ENCODE measurements at regions not wholly inside any gene's neighbourhood (a gene's known extent, or its start where the extent isn't known, plus 50 kb on each side); places are given as distances from the start of the nearest gene placed in this dataset.
A peak's percentile ranks its signal among the peaks of the same experiment; 100 is the strongest.

DNA sequence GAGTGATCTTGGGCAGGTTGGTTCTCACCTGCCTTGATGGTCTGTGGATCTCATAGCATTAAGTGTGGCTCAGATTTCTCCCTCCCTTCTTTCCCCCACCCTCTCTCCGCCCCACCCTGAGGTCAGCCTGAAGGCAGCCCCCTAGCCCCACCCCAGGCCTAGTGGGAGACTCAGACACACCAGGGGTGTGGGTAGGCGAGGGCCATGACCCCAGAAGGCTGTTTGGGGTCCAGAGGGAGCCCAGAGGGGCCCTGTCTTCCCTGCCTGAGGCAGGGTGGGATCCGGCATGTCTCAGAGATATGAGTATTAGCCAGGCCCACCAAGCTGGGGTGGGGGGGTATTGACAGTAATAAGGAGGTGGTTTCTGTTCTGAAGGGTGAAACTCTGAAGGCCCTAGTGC lies 160.5 kb downstream of the GLI2 start:
- Histone ChIP-seq H3K27me3 (ENCODE audit: control insufficient read depth in 2 of 2, insufficient read depth in 1 of 2, low read length in 1 of 2) (no peaks in the 10 kb centered on the region), H3K9me3 (ENCODE audit: control insufficient read depth in 2 of 2, insufficient read depth in 1 of 2, low read length in 1 of 2) (no peaks in the 10 kb centered on the region), H3K27ac (ENCODE audit: low read depth in 1 of 2, low read length in 1 of 2) (no peak overlapping the region), H3K4me3 (ENCODE audit: low read length in 2 of 2) (no peak overlapping the region), H3K4me1 (ENCODE audit: control insufficient read depth in 2 of 2, insufficient read depth in 2 of 2, low read length in 2 of 2) (peaks cover 0 to 14% of the 10 kb centered on the region in 2 donors), H3K36me3 (ENCODE audit: control insufficient read depth in 2 of 2, insufficient read depth in 2 of 2, low read length in 1 of 2) (no peaks in the 10 kb centered on the region)
- DNase-seq (ENCODE audit: low read depth in 6 of 9, low spot score in 9 of 9) = no peak
- 89% methylated on average over 3 of the region's 3 CpGs for WGBS

DNA sequence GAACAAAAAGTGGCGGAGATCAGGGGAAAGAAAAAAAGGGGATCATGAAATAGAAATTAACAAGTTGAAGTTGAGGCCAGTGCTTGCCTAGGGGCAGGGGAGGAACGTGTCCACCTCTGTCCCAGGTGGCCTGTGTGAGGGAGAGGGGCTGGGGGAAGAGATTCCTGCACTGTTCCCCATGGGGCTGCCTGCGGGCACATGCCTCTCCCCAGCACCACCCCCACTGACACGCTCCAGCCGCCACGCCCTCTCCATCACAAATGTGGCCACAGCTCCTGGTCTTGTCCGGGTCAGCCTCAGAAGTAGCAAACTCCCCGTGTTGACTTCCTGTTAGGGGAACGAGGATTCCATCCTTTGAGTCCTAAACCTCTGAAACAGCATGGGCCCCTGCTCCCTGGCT lies 161.2 kb downstream of the GLI2 start:
- no peaks in the 10 kb centered on the region for H3K9me3 ChIP-seq (ENCODE audit: control insufficient read depth in 2 of 2, insufficient read depth in 1 of 2, low read length in 1 of 2)
- DNase-seq (ENCODE audit: low read depth in 6 of 9, low spot score in 9 of 9) = no peak
- no peaks in the 10 kb centered on the region for H3K36me3 ChIP-seq (ENCODE audit: control insufficient read depth in 2 of 2, insufficient read depth in 2 of 2, low read length in 1 of 2)
- 88% methylated on average over 9 of the region's 9 CpGs for WGBS
- H3K4me3 ChIP-seq (ENCODE audit: low read length in 2 of 2) = no peak overlapping the region
- H3K27me3 ChIP-seq (ENCODE audit: control insufficient read depth in 2 of 2, insufficient read depth in 1 of 2, low read length in 1 of 2) = peaks cover 0 to 2% of the 10 kb centered on the region in 2 donors
- peaks cover 0 to 14% of the 10 kb centered on the region in 2 donors for H3K4me1 ChIP-seq (ENCODE audit: control insufficient read depth in 2 of 2, insufficient read depth in 2 of 2, low read length in 2 of 2)
- H3K27ac ChIP-seq (ENCODE audit: low read depth in 1 of 2, low read length in 1 of 2) = no peak overlapping the region

DNA sequence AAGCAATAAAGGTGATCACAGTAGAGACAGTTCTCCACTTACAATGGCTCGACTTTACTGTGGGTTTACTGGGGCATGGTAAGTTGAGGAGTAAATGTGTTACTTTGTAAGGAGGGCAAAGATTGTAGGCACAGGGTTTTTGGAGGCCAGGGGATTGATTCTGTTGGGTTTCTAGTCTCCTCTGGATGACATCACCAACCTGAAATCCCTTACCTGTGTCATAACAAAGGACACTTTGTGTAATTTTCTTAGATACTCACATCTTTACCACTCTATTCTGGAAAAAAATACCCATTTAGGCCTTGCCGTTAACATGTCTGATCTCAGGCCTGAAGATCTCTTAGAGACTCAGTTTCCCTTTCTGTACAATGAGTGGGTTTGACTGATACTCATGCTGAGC lies 161.7 kb downstream of the GLI2 start:
- H3K4me3 ChIP-seq (ENCODE audit: low read length in 2 of 2) = no peak overlapping the region
- H3K27ac ChIP-seq (ENCODE audit: low read depth in 1 of 2, low read length in 1 of 2) = no peak overlapping the region
- WGBS = 91% methylated on average over 2 of the region's 2 CpGs
- peaks cover 0 to 14% of the 10 kb centered on the region in 2 donors for H3K4me1 ChIP-seq (ENCODE audit: control insufficient read depth in 2 of 2, insufficient read depth in 2 of 2, low read length in 2 of 2)
- H3K9me3 ChIP-seq (ENCODE audit: control insufficient read depth in 2 of 2, insufficient read depth in 1 of 2, low read length in 1 of 2) = no peaks in the 10 kb centered on the region
- no peaks in the 10 kb centered on the region for H3K36me3 ChIP-seq (ENCODE audit: control insufficient read depth in 2 of 2, insufficient read depth in 2 of 2, low read length in 1 of 2)
- H3K27me3 ChIP-seq (ENCODE audit: control insufficient read depth in 2 of 2, insufficient read depth in 1 of 2, low read length in 1 of 2) = peaks cover 0 to 2% of the 10 kb centered on the region in 2 donors
- DNase-seq (ENCODE audit: low read depth in 6 of 9, low spot score in 9 of 9) = no peak

DNA sequence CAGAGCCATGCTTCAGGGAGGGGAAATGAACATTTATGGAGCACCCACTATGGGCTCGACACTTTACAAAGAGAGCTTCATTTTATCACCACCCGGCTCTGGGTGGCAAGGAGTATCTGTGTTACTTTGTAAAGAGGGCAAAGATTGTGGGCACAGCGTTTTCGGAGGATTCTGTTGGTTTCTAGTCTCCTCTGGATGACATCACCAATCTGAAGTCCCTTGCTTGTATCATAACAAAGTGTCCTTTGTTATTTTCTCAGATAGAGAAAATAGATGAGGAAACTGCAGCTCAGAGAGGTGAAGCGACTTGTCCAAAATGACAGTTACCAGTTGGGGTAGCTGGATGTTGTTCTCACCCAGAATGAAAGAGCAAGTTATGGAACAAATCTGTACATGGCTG lies 162.8 kb downstream of the GLI2 start:
- DNase-seq (ENCODE audit: low read depth in 6 of 9, low spot score in 9 of 9) = no peak
- Histone ChIP-seq H3K27me3 (ENCODE audit: control insufficient read depth in 2 of 2, insufficient read depth in 1 of 2, low read length in 1 of 2) (peaks cover 0 to 2% of the 10 kb centered on the region in 2 donors), H3K9me3 (ENCODE audit: control insufficient read depth in 2 of 2, insufficient read depth in 1 of 2, low read length in 1 of 2) (no peaks in the 10 kb centered on the region), H3K4me3 (ENCODE audit: low read length in 2 of 2) (no peak overlapping the region), H3K27ac (ENCODE audit: low read depth in 1 of 2, low read length in 1 of 2) (no peak overlapping the region), H3K4me1 (ENCODE audit: control insufficient read depth in 2 of 2, insufficient read depth in 2 of 2, low read length in 2 of 2) (peaks cover 0 to 14% of the 10 kb centered on the region in 2 donors), H3K36me3 (ENCODE audit: control insufficient read depth in 2 of 2, insufficient read depth in 2 of 2, low read length in 1 of 2) (no peaks in the 10 kb centered on the region)
- WGBS = 95% methylated on average over 5 of the region's 5 CpGs

DNA sequence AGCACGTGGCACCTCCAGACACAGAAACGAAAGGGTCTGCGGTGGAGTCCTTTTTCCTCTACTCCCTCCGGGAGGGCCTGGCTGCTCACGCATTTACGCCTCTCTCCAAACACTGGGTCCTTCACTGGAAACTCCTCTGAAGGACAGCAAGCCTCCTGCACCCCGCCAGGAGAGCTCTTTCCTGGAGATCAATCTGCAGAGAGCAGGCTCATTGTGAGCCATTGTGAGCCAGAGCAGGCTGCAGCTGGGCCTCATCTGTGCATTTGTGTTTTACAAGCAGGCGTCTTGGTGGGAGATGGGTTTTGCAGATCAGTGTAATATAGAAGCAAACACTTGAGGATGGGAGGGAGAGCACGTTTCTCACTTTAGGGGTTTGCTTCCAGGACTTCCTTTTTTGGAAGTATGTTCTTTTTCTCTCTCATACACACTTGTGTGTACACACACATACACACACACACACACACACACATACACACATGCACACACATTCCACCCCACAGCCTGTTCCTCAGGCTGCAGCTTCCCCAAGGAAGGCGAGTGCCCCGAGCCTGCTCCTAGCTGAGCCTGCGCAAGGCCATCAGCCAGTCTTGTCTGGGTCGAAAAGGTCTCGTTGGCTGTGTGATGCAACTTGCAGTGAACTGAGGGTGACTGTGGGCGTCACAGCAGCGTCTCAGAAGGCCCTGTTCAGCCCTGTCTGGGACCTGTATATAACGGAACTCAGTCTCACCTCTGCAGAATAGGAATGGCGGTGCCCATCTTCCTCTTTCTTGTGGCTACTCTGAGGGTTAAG lies 163.5 kb downstream of the GLI2 start:
- 83% methylated on average over 18 of the region's 18 CpGs for WGBS
- DNase-seq (ENCODE audit: low read depth in 6 of 9, low spot score in 9 of 9) = peak in 1 of 9 donors; percentile 20
- H3K4me3 ChIP-seq (ENCODE audit: low read length in 2 of 2) = no peak overlapping the region
- no peak overlapping the region for H3K27ac ChIP-seq (ENCODE audit: low read depth in 1 of 2, low read length in 1 of 2)
- no peaks in the 10 kb centered on the region for H3K9me3 ChIP-seq (ENCODE audit: control insufficient read depth in 2 of 2, insufficient read depth in 1 of 2, low read length in 1 of 2)
- no peaks in the 10 kb centered on the region for H3K36me3 ChIP-seq (ENCODE audit: control insufficient read depth in 2 of 2, insufficient read depth in 2 of 2, low read length in 1 of 2)
- peaks cover 0 to 2% of the 10 kb centered on the region in 2 donors for H3K27me3 ChIP-seq (ENCODE audit: control insufficient read depth in 2 of 2, insufficient read depth in 1 of 2, low read length in 1 of 2)
- peaks cover 0 to 12% of the 10 kb centered on the region in 2 donors for H3K4me1 ChIP-seq (ENCODE audit: control insufficient read depth in 2 of 2, insufficient read depth in 2 of 2, low read length in 2 of 2)

DNA sequence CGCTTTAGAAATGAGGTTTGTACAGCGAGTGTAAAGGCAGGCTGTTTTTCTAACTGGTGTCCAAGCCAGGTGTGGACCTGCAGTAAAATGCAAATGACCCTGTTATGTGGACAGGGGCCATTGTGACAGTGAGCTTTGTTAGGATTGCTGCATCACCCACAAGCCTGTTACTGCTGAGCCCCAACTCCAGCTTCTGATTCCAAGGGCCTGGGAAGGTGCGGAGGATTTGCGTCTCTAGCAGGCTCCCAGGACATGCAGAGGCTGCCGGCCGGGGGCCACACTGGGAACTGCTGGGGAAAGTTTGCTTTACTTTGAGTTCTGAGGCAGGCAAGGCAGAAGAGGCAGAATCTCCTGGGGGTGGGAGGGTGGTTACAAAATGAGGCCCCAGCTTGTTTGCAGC lies 164.1 kb downstream of the GLI2 start:
- Histone ChIP-seq H3K4me1 (ENCODE audit: control insufficient read depth in 2 of 2, insufficient read depth in 2 of 2, low read length in 2 of 2) (peaks cover 0 to 9% of the 10 kb centered on the region in 2 donors), H3K9me3 (ENCODE audit: control insufficient read depth in 2 of 2, insufficient read depth in 1 of 2, low read length in 1 of 2) (no peaks in the 10 kb centered on the region), H3K4me3 (ENCODE audit: low read length in 2 of 2) (no peak overlapping the region), H3K36me3 (ENCODE audit: control insufficient read depth in 2 of 2, insufficient read depth in 2 of 2, low read length in 1 of 2) (no peaks in the 10 kb centered on the region), H3K27me3 (ENCODE audit: control insufficient read depth in 2 of 2, insufficient read depth in 1 of 2, low read length in 1 of 2) (peaks cover 0 to 2% of the 10 kb centered on the region in 2 donors), H3K27ac (ENCODE audit: low read depth in 1 of 2, low read length in 1 of 2) (no peak overlapping the region)
- DNase-seq (ENCODE audit: low read depth in 6 of 9, low spot score in 9 of 9) = no peak
- 87% methylated on average over 6 of the region's 6 CpGs for WGBS

DNA sequence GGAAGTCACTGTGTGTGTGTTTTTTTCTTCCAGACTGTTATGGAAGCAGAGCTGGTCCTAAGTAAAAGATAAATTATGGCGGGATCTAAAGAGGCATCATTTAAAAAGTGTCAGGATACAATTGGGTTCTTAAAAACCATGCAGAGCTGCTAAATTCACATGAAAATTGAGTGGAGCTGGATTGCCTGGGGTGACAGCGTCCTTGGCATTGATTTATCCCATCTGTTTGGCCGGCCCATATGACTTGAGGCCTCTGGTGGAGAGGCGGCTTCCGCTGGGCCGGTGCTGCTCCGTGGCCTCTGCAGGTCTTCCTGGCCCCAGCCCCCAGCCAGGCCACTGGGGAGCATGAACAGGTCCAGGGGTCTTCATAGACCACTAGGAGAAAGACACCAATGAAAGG lies 165.5 kb downstream of the GLI2 start:
- WGBS = 92% methylated on average over 7 of the region's 7 CpGs
- DNase-seq (ENCODE audit: low read depth in 6 of 9, low spot score in 9 of 9) = no peak
- H3K4me3 ChIP-seq (ENCODE audit: low read length in 2 of 2) = no peak overlapping the region

DNA sequence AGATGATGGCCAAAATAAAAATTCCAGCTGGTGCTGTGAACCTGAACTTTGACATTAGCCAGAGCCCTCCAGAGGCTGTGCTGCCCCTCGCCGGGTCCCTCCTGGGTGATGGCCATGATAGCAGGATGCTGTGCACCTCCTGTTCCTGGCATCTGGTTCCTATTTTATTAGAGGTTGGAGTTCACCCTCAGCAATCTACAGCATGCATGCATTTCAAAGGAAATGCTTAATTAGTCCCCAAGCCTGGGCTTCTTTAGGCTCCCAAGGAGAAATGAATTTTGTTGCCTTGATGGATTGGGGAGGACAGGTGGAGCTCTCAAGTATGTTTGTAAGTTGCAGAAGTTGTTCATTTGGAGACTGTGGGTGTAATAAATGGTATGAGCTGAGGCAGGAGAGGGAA lies 166.9 kb downstream of the GLI2 start:
- DNase-seq (ENCODE audit: low read depth in 6 of 9, low spot score in 9 of 9) = no peak
- H3K4me3 ChIP-seq (ENCODE audit: low read length in 2 of 2) = no peak overlapping the region
- no peaks in the 10 kb centered on the region for H3K9me3 ChIP-seq (ENCODE audit: control insufficient read depth in 2 of 2, insufficient read depth in 1 of 2, low read length in 1 of 2)
- H3K36me3 ChIP-seq (ENCODE audit: control insufficient read depth in 2 of 2, insufficient read depth in 2 of 2, low read length in 1 of 2) = no peaks in the 10 kb centered on the region
- peaks cover 0 to 2% of the 10 kb centered on the region in 2 donors for H3K27me3 ChIP-seq (ENCODE audit: control insufficient read depth in 2 of 2, insufficient read depth in 1 of 2, low read length in 1 of 2)
- 70% methylated on average over 2 of the region's 2 CpGs for WGBS
- peaks cover 0 to 9% of the 10 kb centered on the region in 2 donors for H3K4me1 ChIP-seq (ENCODE audit: control insufficient read depth in 2 of 2, insufficient read depth in 2 of 2, low read length in 2 of 2)
- no peak overlapping the region for H3K27ac ChIP-seq (ENCODE audit: low read depth in 1 of 2, low read length in 1 of 2)

More for the DNA sequence above, 165.5 kb downstream of the GLI2 start:
- H3K27me3 ChIP-seq (ENCODE audit: control insufficient read depth in 2 of 2, insufficient read depth in 1 of 2, low read length in 1 of 2) = peaks cover 0 to 2% of the 10 kb centered on the region in 2 donors
- no peak overlapping the region for H3K27ac ChIP-seq (ENCODE audit: low read depth in 1 of 2, low read length in 1 of 2)
- no peaks in the 10 kb centered on the region for H3K36me3 ChIP-seq (ENCODE audit: control insufficient read depth in 2 of 2, insufficient read depth in 2 of 2, low read length in 1 of 2)
- no peaks in the 10 kb centered on the region for H3K9me3 ChIP-seq (ENCODE audit: control insufficient read depth in 2 of 2, insufficient read depth in 1 of 2, low read length in 1 of 2)
- peaks cover 0 to 9% of the 10 kb centered on the region in 2 donors for H3K4me1 ChIP-seq (ENCODE audit: control insufficient read depth in 2 of 2, insufficient read depth in 2 of 2, low read length in 2 of 2)

DNA sequence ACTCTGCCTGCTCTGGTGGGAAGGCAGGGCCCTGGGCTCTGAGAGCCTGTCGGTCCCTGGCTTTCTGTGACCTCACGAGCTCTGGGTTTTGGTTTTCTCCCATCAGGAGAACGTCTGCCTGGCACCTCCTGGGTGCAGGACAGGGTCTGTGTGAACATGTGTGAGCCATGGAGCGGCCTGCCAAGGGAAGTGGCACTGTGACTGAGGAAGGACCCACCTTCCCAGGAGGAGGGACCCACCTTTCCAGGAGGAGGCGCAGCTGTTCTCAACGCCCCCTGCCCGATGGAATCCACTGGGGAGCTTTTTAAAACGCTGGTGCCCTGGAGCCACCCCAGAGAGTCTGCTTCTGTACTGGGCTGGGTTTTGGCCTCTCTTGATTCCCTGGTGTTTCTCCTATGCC lies 168.7 kb downstream of the GLI2 start:
- Histone ChIP-seq H3K4me1 (ENCODE audit: control insufficient read depth in 2 of 2, insufficient read depth in 2 of 2, low read length in 2 of 2) (peaks cover 0 to 2% of the 10 kb centered on the region in 2 donors), H3K9me3 (ENCODE audit: control insufficient read depth in 2 of 2, insufficient read depth in 1 of 2, low read length in 1 of 2) (no peaks in the 10 kb centered on the region), H3K27me3 (ENCODE audit: control insufficient read depth in 2 of 2, insufficient read depth in 1 of 2, low read length in 1 of 2) (peaks cover 0 to 2% of the 10 kb centered on the region in 2 donors), H3K4me3 (ENCODE audit: low read length in 2 of 2) (no peak overlapping the region), H3K27ac (ENCODE audit: low read depth in 1 of 2, low read length in 1 of 2) (no peak overlapping the region), H3K36me3 (ENCODE audit: control insufficient read depth in 2 of 2, insufficient read depth in 2 of 2, low read length in 1 of 2) (no peaks in the 10 kb centered on the region)
- no peak for DNase-seq (ENCODE audit: low read depth in 6 of 9, low spot score in 9 of 9)
- WGBS = 94% methylated on average over 8 of the region's 8 CpGs

Data from thymus (tissue), 11 donors.